Activated CD4-positive, CD25-positive, alpha-beta regulatory T cell (primary cell): ENCODE measurements at regions not wholly inside any gene's neighbourhood (a gene's known extent, or its start where the extent isn't known, plus 50 kb on each side); places are given as distances from the start of the nearest gene placed in this dataset.
"Not testable (repeated sequence)": the region's sequence is repeated elsewhere in the genome, so short reads cannot be mapped to it uniquely, and the experiment has no call there.

Experiments used
- DNase-seq, 4 experiments: peaks; one replicate each; lab custom pipeline; 2025; lab: John Stamatoyannopoulos, UW

DNA sequence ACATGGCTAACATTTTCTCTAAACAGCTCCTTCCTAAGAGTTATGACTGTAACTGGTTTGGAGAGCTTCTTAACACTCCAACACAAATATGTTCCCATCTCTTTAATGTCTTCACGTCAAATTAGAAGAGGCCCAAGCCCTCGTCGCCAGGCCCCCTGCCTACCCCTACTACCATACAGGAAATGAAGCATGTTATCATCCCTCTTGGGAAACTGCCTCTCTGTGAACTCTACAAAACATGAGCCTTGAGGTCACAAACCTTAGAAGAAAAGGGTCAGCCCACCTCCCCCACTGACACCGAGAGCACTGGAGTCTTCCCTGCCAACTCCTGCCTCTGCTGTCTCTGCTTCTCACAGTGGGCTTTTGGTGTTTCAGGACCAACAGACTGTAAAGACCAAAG, 243.1 kb upstream of the STT3B start:
- DNase-seq = no peak

DNA sequence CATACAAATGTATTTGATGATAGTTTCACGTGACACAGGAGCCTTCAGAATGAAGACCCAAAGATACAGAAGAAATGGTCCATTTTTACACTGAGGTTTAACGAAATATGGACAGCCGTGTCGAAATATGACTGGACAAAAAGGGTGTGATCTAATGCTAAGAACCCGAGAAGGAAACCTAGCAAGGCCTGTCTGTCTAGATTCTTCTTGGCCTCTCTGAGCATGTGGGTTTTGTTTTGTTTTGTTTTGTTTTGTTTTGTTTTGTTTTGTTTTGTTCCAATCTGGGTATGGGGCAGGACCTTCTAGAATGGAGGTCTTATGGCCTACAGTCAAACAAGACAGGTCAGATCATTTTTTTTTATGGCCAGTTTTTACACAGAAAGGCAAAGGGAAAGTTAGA, 242.7 kb upstream of the STT3B start:
- no peak for DNase-seq

DNA sequence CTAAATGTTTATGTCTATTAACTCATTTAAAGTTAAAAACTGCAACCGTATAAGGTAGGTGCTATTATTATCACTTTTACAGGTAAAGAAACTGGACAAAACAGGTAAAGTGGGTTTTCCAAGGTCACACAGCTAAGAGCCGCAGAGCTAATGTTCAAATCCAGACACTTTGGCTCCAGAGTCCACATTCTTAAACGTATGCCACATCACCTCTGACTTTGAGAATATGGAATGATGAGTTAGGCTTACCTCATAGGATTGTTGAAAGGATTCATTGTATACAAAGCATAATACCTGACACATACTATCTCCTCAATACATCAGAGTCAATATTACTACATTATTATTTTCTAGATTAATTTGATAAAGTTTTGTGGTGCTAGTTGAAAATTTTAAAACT, 240.9 kb upstream of the STT3B start:
- DNase-seq = no peak

DNA sequence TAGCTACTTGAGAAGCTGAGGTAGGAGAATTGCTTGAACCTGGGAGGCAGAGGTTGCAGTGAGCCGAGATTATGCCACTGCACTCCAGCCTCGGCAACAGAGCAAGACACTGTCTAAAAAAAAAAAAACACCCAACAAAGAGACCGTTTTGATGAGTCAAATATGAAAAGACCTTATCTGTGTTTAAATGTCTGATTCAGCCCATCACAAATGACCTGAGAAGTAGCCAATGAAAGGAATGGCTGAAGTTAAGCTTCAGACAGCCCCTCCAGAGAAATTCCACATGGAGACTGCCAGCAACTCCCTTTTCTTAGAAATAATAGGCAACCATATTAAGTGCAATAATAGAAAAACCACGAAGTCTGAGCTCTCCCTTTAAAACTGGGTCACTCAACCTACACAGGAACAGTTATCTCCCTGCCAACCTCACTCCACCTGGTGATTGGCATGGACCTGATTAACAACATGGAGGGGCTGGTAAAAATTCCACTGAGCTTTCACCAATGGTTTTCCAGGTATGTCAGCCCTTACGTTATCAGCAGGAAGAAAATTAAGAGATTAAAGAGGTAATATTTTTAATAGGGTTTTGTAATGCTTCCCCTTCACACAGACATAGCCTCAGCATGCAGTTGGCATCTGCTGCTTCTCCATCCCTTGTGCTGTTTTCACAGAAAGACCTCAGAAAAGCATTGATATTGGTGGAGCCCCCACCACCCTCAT, 238.1 kb upstream of the STT3B start:
- DNase-seq = no peak

DNA sequence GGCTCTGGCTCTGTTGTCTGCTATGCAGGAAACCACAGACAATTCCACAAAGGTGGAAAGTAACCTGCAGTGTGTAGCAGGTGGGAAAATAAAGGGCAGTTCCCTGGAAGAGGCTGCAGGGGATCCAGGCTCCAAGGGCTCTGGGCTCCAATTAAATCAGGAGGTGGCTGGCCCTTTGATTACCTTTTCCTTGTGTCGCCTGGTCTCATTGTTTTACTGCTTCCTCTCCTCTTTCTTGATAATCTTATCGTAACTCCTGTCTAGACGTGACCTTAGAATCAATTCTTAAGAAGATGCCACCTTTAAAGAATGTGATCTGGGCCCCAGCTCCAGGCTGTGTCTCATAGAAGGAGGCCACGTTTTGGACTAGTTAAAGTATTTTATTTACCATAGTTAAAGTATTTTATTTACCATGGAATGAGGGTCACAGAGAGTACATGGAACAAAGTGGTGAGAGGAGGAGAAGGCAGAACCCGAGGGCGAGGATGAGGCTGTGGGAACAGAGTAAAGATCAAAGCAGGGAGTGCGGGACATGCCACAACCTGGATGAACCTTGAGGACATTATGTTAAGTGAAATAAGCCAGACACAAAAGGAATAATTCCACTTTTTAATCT, 237.5 kb upstream of the STT3B start:
- DNase-seq = no peak

DNA sequence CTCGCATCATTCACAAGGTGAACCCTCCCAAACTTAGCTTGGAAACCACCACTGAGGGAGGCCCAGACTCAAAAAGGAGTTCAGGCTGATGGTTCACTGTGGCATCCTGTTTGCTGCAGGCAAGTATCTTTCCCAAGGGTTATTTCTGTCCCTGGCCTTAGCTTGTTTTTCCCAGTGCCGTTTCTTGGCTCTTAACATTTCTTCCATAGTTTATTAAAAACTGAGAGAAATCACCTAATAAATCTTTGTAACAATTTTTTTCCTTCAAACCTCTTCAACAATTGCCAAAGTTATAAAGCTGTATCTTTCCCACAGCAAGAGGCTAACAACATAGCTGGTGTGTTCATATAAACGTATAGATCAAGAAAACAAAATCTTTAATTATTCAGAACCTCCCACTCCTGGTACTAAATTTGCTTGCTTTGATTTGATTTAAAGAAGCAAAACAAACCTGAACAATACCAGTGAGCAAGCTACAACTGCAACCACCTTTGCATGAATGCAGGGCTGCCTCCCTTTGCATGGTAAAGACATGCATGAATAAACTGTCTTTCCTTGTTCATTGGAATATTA, 234.9 kb upstream of the STT3B start:
- no peak for DNase-seq

DNA sequence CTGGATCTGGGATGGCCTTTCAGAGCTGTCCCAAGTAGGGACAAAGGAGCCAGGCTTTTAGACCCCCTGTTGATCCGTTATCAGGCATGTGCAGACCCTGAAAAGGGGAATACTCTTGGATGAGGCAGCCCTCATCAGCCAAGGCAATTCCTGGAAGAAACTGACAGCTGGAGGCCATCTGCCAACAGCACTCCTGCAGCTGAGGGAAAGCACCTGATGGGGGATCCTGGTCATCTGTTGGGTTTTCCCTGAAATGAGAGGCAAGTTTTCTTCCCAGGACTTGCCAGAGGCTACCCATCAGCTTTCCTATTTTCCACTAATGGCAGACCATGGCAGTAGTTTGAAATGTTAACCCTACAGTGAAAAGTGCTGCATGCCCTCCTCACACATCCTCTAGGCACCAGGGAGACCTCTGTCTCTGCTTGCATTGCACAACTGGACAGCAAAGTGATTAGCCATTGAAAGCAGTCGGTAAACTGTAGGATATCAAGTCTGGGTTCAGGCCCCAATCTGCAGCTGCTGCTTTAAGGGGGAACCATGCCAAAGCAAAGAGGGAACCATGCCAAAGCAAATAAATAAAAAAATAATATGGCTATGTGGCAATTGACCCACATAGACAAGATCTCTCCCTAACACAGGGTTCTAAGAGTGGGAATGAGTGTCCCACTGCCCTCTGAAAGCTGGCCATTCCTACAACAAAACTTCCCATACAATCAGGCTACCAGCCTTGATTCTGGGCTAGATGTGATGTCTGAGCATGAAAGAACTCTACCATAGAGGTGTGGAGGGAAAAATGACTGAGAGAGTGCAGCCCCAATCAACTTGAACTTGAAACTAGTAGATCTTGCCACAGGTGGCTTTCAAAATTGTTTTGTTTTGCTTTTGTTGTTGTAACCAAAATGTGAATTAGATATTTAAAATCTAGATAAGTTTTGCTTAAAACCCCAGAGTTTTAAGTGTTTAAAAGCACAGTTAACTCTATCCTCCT, 232.0 kb upstream of the STT3B start:
- no peak for DNase-seq

DNA sequence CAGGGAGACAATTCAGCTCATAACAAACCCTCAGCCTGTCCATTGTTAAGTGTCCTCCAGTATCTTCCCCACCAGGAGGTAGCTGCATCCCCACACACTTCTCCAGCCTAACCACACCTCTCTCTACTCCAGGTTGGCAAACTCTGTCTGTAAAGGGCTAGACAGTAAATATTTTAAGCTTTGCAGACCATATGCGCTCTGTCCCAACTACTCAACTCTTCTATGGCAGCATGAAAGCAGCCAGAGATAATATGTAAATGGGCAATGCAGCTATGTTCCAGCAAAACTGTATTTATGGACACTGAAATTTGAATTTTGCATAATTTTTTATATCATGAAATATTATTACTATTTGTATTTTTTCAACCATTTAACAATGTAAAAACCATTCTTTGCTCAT, 230.4 kb upstream of the STT3B start:
- DNase-seq = no peak

DNA sequence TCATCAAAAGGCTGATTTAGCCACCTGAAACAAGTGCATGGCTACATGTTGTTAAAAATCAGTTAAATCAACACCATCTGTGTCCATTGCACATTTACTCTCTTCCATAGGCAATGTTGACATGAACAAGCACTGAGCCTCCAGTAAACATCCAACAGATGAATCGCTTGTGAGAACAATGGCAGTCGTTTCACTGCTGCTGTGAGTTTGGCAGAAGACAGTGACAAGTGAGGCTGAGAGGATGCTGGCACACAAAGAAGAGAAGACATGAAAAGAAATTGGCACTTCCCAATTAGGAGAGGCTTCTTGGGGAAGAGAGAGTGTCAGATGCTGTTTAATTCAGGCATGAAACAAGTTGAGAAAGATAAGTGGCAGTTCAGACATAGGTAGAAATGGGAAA, 227.4 kb upstream of the STT3B start:
- DNase-seq = no peak

DNA sequence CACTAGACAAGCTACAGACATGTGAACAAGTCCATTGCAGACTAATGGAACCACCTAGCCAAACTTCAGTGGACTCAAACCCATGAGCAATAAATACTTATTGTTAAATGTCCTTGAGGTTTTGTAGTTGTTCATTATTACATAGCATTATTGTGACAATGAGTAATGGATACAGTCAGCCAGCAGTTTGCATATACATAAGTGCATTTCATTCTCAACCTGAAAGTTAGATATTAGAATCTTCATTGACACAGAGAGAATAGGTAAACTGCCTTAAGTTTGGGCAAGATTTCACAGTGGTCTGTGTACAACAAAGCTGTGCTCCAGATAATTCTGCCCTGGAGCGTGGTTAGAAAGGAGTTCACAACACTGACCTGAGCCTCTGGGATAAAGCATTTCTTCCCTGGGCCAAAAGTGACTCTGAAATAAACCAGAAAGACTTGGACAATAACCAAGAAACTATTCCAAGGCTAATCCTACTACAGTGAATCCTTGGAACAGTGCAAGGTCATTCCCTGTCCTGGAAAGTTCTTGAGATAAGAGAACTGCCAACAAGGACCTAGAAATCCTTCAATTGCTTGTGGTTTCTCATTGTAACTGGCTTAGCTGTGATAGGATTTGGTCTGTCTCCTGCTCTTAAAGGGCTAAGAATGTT, 225.5 kb upstream of the STT3B start:
- DNase-seq = no peak

DNA sequence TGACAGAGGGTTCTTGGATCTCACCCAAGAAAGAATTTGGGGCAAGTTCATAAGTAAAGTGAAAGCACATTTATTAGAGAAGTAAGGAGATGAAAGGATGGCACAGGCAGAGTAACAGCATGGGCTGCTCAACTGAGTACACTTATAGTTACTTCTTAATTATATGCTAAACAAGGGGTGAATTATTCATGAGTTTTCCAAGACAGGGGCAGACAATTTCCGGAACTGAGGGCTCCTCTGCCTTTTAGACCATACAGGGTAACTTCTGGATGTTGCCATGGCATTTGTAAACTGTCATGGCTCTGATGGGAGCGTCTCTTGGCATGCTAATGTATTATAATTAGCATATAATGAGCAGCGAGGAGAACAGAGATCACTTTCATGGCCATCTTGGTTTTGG, 221.2 kb upstream of the STT3B start:
- DNase-seq = no peak

DNA sequence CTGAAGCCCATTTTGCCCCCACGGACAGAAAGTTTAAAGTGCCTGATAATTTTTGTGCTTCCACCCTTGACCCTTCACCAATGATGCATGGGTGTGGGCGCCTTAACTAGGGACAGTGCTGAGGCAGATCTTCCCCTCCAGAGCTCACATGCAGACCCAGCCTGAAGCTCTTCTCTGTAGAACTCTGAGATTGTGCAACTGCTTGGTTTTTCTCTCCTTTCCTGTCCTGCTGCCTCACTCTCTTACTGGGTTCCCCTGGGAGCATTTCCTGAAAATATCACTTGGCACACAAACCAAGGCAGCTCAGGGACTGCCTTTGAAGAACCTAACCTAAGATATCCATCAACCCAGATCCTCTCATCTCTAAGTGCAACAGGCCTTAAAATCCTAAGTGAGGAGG, 220.3 kb upstream of the STT3B start:
- DNase-seq = no peak

DNA sequence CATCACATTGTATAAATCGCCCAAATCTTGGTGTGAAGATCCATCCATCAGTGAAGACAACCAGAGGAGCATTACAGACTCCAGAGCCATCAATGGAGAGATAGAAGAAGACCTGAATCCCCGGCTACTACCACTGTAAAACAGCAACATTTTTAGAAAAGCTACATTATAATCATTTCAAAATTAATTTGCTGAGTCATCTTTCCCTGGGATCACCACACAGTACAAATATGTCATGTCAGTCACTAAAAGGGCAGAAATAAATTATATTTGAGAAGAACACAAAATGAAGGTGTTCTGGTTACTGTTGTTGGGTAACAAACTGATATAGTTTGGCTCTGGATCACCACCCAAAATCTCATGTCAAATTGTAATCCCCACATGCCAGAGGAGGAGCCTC, 218.5 kb upstream of the STT3B start:
- DNase-seq = no peak

DNA sequence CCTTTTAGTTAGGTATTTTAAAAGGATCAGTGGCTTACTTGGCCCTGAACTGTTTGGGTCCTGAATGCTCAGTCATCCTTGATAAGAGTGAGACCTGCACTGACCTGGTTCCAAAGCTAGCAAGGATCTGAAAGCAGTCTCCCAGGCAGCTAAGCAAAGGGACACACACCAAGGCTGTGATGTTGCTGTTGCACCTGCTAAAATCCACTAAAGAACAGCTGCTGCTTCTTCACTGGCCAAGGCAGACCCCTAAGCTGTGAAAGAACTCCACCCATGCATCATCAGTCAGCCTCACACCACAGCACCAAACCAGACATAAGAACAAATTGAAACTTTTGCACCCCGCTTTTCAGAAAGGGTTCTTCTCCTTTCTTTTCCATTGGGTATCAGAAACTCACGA, 213.4 kb upstream of the STT3B start:
- no peak for DNase-seq

DNA sequence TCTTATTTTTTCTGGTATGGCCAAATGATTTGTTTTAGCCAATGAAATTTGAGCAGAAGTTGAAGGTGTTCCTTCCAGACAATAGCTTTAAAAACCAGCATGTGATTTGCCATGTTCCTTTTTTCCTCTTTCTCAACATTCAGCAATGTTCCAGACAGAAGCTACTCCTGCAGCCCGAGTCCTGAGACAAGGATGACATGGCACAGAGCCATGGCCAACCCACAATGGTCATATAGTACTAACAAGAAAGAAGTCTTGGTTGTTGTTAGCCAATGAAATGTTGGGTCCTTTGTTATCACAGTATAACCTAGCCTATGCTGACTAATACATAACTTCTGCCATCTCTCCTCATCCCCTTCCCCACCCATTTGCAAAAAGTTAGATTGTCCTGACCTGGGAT, 211.1 kb upstream of the STT3B start:
- no peak for DNase-seq

DNA sequence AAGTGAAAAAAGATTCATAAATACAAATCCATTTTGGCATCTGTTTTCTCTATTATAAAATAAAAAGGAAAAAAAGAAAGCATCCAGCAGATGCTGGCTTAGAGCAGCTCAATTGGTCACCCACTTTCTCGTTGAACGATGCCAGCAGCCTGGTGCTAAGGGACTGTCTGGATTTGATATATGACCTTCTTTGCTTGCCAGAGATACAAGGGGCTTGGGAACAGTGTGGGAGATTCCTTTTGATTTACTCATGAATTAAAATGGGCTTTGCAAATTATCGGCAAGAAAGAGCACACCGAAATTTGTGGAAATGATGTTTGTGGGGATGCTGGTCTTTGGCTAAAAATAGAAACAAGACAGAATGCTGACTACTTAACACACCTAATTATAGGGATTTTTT, 210.3 kb upstream of the STT3B start:
- no peak for DNase-seq

DNA sequence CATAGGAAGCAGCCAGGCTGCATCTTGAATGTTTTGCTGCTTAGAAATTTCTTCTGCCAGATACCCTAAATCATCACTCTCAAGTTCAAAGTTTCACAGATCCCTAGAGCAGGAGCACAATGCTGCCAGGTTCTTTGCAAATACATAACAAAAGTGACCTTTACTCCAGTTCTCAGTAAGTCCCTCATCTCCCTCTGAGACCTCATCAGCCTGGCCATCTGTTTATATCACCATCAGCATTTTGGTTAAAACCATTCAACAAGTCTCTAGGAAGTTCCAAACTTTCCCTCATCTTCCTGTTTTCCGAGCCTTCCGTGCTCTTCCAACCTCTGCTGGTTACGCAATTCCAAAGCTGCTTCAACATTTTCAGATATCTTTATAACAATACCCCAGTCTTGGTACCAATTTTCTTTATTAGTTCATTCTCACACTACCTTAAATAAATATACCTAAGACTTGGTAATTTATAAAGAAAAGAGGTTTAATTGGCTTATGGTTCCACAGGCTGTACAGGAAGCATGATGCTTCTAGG, 204.8 kb upstream of the STT3B start:
- not testable (repeated sequence) for DNase-seq

DNA sequence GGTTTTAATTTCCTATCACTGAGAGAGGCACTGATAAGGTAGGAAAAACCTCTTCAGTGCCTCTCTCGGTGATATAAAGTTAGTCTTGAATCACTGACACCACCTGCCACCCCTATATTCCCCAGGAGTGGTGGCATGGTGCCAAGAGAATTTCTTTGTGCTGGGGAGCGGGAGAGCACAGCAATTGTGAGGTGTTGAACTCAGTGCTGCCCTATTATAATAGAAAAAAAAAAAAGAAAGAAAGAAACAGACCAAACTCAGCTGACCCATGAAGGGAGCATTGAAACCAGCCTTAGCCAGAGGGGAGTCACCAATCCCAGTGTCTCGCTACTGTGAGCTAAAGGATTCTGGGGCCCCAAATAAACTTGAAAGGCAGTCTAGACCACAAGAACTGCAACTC, 201.4 kb upstream of the STT3B start:
- DNase-seq = no peak

DNA sequence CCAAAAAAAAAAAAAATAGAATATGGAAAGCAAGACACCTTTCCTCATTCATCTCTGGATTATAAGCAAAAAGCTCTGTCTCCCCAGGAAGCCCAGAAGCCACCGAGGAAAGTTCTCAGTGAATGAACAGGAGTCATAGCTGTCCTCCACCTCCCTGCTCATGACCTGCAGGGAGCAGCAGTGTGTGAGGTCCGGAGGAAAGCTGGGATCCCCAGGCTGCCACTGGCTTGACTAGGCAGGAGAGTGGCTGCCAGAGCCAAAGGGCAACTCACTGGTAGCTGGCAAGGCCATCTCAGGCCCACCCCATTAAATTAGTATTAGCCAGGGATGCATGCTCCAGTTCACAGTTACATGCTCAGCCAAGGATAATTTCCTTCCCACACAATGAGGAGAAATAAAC, 191.6 kb upstream of the STT3B start:
- DNase-seq = no peak

DNA sequence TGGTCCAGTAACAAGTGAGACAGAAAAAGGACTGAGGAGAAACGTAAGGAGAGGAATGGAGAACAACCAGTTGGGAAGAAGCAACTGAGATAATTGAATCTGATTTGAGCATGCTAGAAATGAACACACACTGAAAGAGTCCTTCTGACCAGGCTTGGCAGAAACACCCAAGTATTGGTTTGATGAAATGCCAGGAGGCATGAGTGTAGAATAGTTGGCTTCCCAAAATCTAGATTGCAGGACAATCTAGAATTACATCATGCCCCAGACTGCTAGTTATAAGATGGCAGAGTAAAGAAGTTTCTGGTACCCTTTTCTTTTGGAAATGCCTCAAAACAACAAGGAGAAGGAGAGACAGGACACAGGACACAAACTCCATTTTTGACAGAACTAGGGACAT, 189.7 kb upstream of the STT3B start:
- no peak for DNase-seq

DNA sequence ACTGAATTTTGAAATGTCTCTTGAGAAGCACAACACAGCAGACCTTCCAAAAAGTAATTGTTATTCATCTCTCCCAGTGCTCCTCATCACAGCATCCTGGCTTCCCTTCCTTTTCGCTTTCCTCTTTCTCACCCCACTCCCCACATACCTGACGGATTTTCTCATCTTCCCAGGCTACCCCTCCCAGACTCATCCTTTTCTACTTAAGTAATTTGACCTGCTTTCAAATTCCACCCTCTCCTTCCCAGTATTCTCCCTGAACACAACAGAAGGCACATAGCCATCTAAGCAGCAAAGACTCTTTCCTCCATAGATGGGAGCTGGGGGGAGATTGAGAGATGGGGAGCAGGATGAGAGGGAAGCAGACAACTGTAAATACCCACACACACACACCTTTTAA, 187.1 kb upstream of the STT3B start:
- no peak for DNase-seq

DNA sequence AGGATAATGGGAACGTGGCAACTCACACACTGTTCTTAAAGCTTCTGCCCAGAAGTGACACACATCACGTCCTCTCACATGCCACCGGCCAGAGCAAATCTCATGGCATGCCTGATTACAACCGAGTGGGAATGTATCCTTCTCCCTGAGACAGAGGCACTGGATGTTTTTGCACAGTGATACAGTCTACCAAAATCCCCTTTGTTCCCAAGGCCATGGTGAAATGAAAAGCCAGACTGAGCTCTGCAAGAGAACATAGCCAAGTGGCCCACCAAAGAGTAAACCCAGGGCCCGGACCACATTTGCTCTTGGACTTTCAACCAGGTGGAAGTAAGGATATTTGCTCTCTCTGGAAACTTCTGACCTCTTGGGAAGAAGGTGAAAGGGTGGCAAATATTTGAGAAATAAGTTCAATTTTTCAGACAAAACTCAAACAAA, 186.2 kb upstream of the STT3B start:
- no peak for DNase-seq
